ENCODE measurements at regions not wholly inside any gene's neighbourhood (a gene's known extent, or its start where the extent isn't known, plus 50 kb on each side); places are given as distances from the start of the nearest gene placed in this dataset.

GRCh38 chr1:168368131-168368530 lies 87.5 kb downstream of the TBX19 start:
- TF ChIP-seq FOXP2 (optimal IDR thresholded peaks at IDR 0.05; ENCODE audit: borderline replicate concordance, extremely low read depth, extremely low read length, insufficient read depth) = no peak
- TF ChIP-seq TAF1 (IDR thresholded peaks at IDR 0.05; ENCODE audit: borderline replicate concordance, insufficient read depth, low read length) = no peak
- no peak for TF ChIP-seq REST (IDR thresholded peaks at IDR 0.05; ENCODE audit: insufficient read depth in 1 of 2, low read depth in 2 of 2, low read length in 2 of 2)
- TF ChIP-seq SIN3A (IDR thresholded peaks at IDR 0.05; ENCODE audit: borderline replicate concordance, insufficient read depth, low read length) = no peak
- TF ChIP-seq POLR2AphosphoS5 (IDR thresholded peaks at IDR 0.05; ENCODE audit: low read depth, low read length) = no peak

- TF ChIP-seq REST (IDR thresholded peaks at IDR 0.05; ENCODE audit: insufficient read depth in 1 of 2, low read depth in 2 of 2, low read length in 2 of 2) = no peak
- no peak for TF ChIP-seq FOXP2 (optimal IDR thresholded peaks at IDR 0.05; ENCODE audit: borderline replicate concordance, extremely low read depth, extremely low read length, insufficient read depth)
- no peak for TF ChIP-seq SIN3A (IDR thresholded peaks at IDR 0.05; ENCODE audit: borderline replicate concordance, insufficient read depth, low read length)
- no peak for TF ChIP-seq TAF1 (IDR thresholded peaks at IDR 0.05; ENCODE audit: borderline replicate concordance, insufficient read depth, low read length)
- no peak for TF ChIP-seq POLR2AphosphoS5 (IDR thresholded peaks at IDR 0.05; ENCODE audit: low read depth, low read length)
Observed at GRCh38 chr1:168365719-168366479, 85.2 kb downstream of the TBX19 start.
